ENCODE measurements at regions not wholly inside any gene's neighbourhood (a gene's known extent, or its start where the extent isn't known, plus 50 kb on each side); places are given as distances from the start of the nearest gene placed in this dataset.
"Not testable (repeated sequence)": the region's sequence is repeated elsewhere in the genome, so short reads cannot be mapped to it uniquely, and the experiment has no call there.

DNA sequence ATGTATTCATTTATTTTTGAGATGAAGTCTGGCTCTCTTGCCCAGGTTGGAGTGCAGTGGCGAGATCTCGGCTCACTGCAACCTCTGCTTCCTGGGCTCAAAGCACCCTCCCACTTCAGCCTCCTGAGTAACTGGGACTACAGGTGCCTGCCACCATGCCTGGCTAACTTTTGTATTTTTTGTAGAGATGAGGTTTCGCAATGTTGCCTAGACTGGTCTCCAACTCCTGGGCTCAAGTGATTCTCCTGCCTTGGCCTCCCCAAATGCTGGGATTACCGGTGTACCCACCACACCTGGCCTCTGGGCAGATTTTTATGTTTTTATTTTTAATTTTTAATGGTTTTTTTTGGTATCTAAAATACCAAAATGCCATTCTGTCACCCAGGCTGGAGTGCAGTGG is 320.3 kb downstream of the TYW1 start:
- H3K9me3 ChIP-seq (ENCODE audit: control insufficient read depth, insufficient read depth, low read length); DNase-seq; H2BK120ac ChIP-seq (ENCODE audit: low read depth, low read length); dilution Hi-C loops (cut with HindIII; ENCODE audit: low sequenced_read_pairs, unreplicated experiment); H3K9me1 ChIP-seq (ENCODE audit: insufficient read depth, low read length); H3K9ac ChIP-seq (ENCODE audit: low read depth, low read length); H4K91ac ChIP-seq (ENCODE audit: insufficient read depth, low read depth, low read length); ATAC-seq (ENCODE audit: low read depth); H2AFZ ChIP-seq (replicated peaks; ENCODE audit: low read length, poor library complexity); H2BK20ac ChIP-seq (ENCODE audit: low read depth, low read length); H3K4ac ChIP-seq (ENCODE audit: low read depth, low read length); H3K4me2 ChIP-seq (ENCODE audit: low read depth, low read length); H3K4me1 ChIP-seq (ENCODE audit: control insufficient read depth, insufficient read depth, low read length); H3K18ac ChIP-seq (ENCODE audit: low read depth, low read length); CTCF ChIA-PET; H3K27me3 ChIP-seq (ENCODE audit: control insufficient read depth, insufficient read depth, low read length); intact Hi-C loops (cut with micrococcal nuclease); H3K4me3 ChIP-seq (ENCODE audit: insufficient read depth, low read depth, low read length); H3K27ac ChIP-seq (ENCODE audit: insufficient read depth, low read length); in situ Hi-C loops (cut with MboI; ENCODE audit: low sequenced_read_pairs); H4K20me1 ChIP-seq (ENCODE audit: insufficient read depth, low read length); H4K5ac ChIP-seq (ENCODE audit: low read depth, low read length); H2AK5ac ChIP-seq (ENCODE audit: low read depth, low read length); H3K56ac ChIP-seq (ENCODE audit: extremely low read depth, insufficient read depth, low read length); H2AK9ac ChIP-seq (replicated peaks; ENCODE audit: low read depth, low read length, poor library complexity); H3K23ac ChIP-seq (ENCODE audit: low read depth, low read length); BruUV-seq (replicated peaks); H2BK15ac ChIP-seq (ENCODE audit: low read depth, low read length); POLR2A ChIA-PET (ENCODE audit: unreplicated experiment); H3K14ac ChIP-seq (replicated peaks; ENCODE audit: low read depth, low read length); H2BK5ac ChIP-seq (ENCODE audit: low read depth, low read length, poor library complexity, severe bottlenecking); H4K8ac ChIP-seq (ENCODE audit: low read depth in 2 of 2, low read length in 2 of 2): not testable (repeated sequence)
- peak; percentile 34; the same call in 1 of the 2 replicates for TF ChIP-seq CEBPB (IDR thresholded peaks at IDR 0.05; ENCODE audit: low read depth, low read length)
- Histone ChIP-seq H3K36me3 (ENCODE audit: control insufficient read depth, insufficient read depth, low read length) (peaks cover 19% of the 10 kb centered on the region), H3K79me1 (ENCODE audit: low read depth in 1 of 2, low read length in 2 of 2) (peaks cover 9 to 13% of the 10 kb centered on the region in 2 experiments; a peak in 3 of 4 replicates)
- WGBS, 2 experiments (ENCODE audit: extremely low coverage in 2 of 2, insufficient read length in 1 of 2) = no CpG with 5 or more reads among the region's 4 CpGs

DNA sequence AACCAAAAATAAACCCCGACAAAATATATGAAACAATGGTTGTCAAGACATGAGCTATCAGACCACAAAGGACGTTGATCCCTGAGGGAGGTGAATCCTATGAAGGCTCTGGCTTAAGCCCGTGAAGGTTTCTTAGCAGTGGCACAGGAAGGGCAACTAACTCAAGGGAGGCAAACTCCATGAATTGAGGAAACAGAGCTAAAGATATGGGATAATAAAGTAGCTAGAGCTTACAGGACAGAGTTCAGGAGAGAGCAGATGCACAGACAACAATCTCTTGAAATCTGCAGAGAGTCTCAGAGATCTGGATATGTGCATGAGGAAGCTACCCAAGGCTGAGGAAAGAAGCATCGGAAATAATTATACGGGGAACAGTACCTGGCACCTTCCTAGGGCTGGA is 331.6 kb downstream of the TYW1 start:
- H3K9me1 ChIP-seq (ENCODE audit: insufficient read depth, low read length); H3K23ac ChIP-seq (ENCODE audit: low read depth, low read length); H3K14ac ChIP-seq (replicated peaks; ENCODE audit: low read depth, low read length); H2AFZ ChIP-seq (replicated peaks; ENCODE audit: low read length, poor library complexity); H3K4me3 ChIP-seq (ENCODE audit: insufficient read depth, low read depth, low read length); ATAC-seq (ENCODE audit: low read depth); CTCF ChIA-PET; dilution Hi-C loops (cut with HindIII; ENCODE audit: low sequenced_read_pairs, unreplicated experiment); H3K9ac ChIP-seq (ENCODE audit: low read depth, low read length); H2AK9ac ChIP-seq (replicated peaks; ENCODE audit: low read depth, low read length, poor library complexity); H3K36me3 ChIP-seq (ENCODE audit: control insufficient read depth, insufficient read depth, low read length); H3K18ac ChIP-seq (ENCODE audit: low read depth, low read length); BruUV-seq (replicated peaks); H3K9me3 ChIP-seq (ENCODE audit: control insufficient read depth, insufficient read depth, low read length); H3K27me3 ChIP-seq (ENCODE audit: control insufficient read depth, insufficient read depth, low read length); DNase-seq; H4K91ac ChIP-seq (ENCODE audit: insufficient read depth, low read depth, low read length); H3K27ac ChIP-seq (ENCODE audit: insufficient read depth, low read length); H3K4me1 ChIP-seq (ENCODE audit: control insufficient read depth, insufficient read depth, low read length); H2BK120ac ChIP-seq (ENCODE audit: low read depth, low read length); intact Hi-C loops (cut with micrococcal nuclease); H2BK5ac ChIP-seq (ENCODE audit: low read depth, low read length, poor library complexity, severe bottlenecking); H2AK5ac ChIP-seq (ENCODE audit: low read depth, low read length); H3K4ac ChIP-seq (ENCODE audit: low read depth, low read length); H4K5ac ChIP-seq (ENCODE audit: low read depth, low read length); H3K56ac ChIP-seq (ENCODE audit: extremely low read depth, insufficient read depth, low read length); H4K20me1 ChIP-seq (ENCODE audit: insufficient read depth, low read length); H2BK20ac ChIP-seq (ENCODE audit: low read depth, low read length); H2BK15ac ChIP-seq (ENCODE audit: low read depth, low read length); in situ Hi-C loops (cut with MboI; ENCODE audit: low sequenced_read_pairs); H3K79me1 ChIP-seq (ENCODE audit: low read depth in 1 of 2, low read length in 2 of 2); POLR2A ChIA-PET (ENCODE audit: unreplicated experiment); H3K4me2 ChIP-seq (ENCODE audit: low read depth, low read length); H4K8ac ChIP-seq (ENCODE audit: low read depth in 2 of 2, low read length in 2 of 2): not testable (repeated sequence)
- WGBS, 2 experiments (ENCODE audit: extremely low coverage in 2 of 2, insufficient read length in 1 of 2) = no CpG with 5 or more reads among the region's 5 CpGs

Measured in IMR-90 (cell line).